HG02610 (cell line): ENCODE measurements at regions not wholly inside any gene's neighbourhood (a gene's known extent, or its start where the extent isn't known, plus 50 kb on each side); places are given as distances from the start of the nearest gene placed in this dataset.
"Not testable (repeated sequence)": the region's sequence is repeated elsewhere in the genome, so short reads cannot be mapped to it uniquely, and the experiment has no call there.

Experiments used
- ATAC-seq: cut with Tn5 transposase; IDR thresholded peaks from one replicate; pipeline ENCODE4 v1.9.1; 2021; ENCODE audit warnings: mild to moderate bottlenecking, moderate library complexity; ENCODE audit not compliant: unreplicated experiment

GRCh38 chr4:30538794-30539193 lies 181.4 kb upstream of the PCDH7 start:
- ATAC-seq: no peak

DNA sequence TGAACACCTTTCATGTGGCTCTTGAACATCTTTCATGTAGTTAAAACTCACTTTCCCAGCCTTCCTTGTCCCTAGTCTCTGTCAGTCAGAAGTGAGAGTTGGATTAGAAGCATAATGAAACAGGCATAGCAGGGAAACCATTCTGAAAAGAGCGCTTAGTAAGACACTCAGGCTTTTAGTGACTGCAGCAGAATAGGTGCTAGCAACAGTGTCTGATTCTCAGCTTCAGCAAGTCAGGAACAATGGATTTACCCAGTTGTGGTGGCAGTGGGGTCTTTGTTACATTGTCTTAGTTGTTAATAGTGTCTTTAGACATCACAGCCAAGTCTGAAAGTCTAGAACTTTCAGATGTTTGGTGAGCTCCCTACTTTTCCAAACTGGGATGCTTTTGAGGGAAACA lies 177.1 kb upstream of the PCDH7 start:
- ATAC-seq: no peak

- no peak for ATAC-seq
Observed at GRCh38 chr4:30553151-30553550, 167.0 kb upstream of the PCDH7 start.

DNA sequence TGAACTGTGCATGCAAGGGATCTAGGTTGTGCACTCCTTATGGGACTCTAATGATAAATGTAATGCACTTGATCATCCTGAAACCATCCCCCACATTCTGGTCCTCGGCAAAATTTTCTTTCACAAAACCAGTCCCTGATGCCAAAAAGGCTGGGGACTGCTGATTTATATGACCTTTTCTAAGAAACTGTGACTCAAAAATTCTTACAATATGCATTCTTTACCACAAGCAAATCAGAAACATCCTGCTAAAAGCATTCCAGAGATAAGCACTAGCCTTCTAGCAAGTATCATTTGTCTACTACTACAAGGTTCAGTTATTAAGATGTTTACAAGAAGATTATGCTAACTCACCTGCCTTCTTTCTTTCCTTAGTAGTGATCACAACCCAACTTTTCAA lies 166.5 kb upstream of the PCDH7 start:
- no peak for ATAC-seq

- ATAC-seq: no peak
Observed at GRCh38 chr4:30555775-30556174, 164.4 kb upstream of the PCDH7 start.

GRCh38 chr4:30559481-30559880 lies 160.7 kb upstream of the PCDH7 start:
- ATAC-seq: no peak

GRCh38 chr4:30586850-30587249 lies 133.3 kb upstream of the PCDH7 start:
- ATAC-seq: no peak

GRCh38 chr4:30589669-30590068 lies 130.5 kb upstream of the PCDH7 start:
- ATAC-seq: not testable (repeated sequence)

DNA sequence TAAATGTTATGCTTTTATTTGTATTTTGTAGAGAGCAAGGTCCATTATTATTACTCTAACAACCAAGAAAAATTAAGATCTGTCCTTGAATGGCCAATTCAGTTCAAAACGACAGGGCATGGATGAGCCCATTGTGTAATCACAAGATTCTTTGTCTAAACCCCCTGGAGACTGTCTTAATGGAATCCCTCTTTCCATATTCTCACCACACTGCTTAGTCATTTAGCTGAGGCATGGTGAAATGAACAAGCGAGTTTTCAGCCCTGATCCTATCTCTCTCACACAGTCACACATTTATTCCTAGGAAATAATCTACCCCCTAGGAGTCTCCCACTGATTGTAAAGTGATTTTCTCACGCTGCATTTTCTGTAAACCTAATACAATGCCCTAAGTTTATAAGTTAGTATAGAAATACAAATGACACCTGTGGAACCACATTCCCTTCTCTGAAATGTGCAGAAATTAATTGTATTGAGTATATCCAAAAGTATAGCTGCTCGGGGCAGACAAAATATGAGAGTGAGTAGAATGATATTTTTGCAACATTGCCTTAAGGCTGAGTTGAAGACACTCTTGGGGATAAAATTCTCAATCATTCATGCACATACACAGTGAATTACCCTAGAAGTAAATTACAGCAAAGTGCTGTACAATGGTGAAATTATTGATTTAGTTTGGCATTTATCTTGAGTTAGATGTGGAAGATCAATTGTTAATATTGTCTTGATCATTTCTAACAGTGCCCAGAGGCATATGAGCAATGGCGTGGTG lies 119.7 kb upstream of the PCDH7 start:
- ATAC-seq: no peak

DNA sequence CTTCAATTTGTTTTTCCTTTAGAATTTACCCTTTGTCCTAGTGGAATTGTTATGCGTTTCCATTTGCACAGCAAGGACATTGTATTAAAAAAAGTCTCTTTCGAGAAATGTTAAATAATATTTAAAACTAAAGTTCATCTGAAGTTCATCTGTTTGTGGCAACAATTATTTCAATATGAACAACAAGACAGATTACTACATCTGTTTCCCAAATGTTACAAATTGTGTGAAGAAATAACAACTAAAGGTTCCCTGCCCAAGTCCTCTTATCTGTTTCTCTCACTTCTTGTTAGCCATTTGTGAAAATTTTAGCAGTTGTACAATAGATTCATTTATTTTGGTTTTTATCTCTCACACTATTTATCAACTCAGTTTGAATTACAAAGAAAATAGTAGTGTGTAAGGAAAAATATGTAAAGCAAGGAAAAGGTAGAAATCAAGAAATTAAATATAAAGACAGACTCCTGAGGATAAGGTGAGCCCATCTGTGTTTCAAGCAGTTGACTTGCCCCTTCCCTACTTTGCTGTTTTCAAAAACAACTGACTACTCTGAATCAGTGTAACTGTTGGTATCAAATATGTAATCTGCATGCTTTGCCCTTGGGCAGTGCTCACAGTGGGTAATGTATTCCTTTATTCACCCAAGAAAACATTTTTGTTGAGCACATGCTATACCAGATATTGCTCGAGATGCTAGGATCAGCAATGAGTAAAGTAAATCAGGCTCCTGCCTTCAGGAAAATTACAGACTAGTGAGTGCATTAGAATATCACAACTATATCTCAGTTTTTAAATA lies 118.9 kb upstream of the PCDH7 start:
- ATAC-seq: no peak

GRCh38 chr4:30605616-30606190 lies 114.5 kb upstream of the PCDH7 start:
- no peak for ATAC-seq

DNA sequence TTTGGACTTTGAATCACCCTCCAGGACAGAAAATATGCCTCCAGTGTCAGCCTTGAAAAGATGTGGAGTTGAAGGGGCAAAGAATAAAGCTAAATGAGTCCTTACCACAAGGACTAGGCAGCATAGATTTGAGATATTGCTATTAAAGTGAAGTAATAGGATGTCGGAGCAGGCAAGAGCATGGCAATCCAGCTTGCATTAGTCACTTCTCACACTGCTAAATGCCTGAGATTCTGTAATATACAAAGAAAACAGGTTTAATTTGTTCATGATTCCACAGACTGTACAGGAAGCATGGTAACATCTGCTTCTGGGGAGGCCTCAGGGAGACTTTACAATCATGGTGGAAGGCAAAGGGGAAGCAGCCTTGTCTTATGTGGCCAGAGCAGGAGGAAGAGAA lies 109.8 kb upstream of the PCDH7 start:
- ATAC-seq: no peak

GRCh38 chr4:30614771-30615170 lies 105.4 kb upstream of the PCDH7 start:
- ATAC-seq: no peak

- no peak for ATAC-seq
Observed at GRCh38 chr4:30616942-30617646, 103.1 kb upstream of the PCDH7 start.

- ATAC-seq: no peak
Observed at GRCh38 chr4:30617836-30618235, 102.3 kb upstream of the PCDH7 start.

- peak; percentile 68 for ATAC-seq
Observed at GRCh38 chr4:30619679-30620078, 100.5 kb upstream of the PCDH7 start.

GRCh38 chr4:30620711-30621110 lies 99.5 kb upstream of the PCDH7 start:
- no peak for ATAC-seq

DNA sequence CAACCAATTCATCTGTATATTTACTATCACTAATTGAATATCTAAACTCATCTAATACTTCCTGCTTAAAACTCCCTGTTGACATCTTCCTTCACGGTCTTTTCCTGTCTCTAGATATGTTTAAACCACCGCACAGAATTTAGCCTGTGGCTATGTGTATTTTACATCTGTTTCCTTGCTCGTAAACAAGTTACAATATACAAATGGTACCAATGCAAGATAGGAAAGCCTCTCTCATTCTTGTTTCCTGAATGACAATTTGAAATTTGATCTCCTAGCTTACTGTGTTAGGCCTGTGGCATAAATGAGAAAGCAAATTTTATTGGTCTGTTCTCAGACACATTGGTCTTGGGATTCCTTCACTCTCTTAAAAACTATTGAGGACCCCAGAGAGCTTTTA lies 89.7 kb upstream of the PCDH7 start:
- ATAC-seq: no peak

GRCh38 chr4:30632751-30633150 lies 87.4 kb upstream of the PCDH7 start:
- no peak for ATAC-seq

DNA sequence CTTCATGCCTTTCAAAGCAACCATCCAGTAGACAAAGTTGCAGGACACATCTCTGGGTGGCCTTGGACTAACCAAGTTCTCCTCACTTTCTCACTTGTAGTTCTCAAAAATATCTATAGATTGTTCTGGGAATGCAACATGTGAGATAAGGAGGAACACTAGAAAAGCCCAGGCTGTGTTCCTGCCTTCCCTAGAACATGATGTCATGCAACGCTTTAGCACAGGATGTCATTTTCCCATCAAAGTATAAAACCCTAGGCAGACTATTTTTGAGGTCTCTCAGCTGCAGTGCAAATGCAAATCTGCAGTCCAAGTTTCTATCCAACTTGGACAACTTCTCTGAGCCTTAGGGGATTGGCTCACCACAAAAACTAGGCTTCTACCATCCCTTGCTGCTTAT lies 78.8 kb upstream of the PCDH7 start:
- ATAC-seq: no peak

DNA sequence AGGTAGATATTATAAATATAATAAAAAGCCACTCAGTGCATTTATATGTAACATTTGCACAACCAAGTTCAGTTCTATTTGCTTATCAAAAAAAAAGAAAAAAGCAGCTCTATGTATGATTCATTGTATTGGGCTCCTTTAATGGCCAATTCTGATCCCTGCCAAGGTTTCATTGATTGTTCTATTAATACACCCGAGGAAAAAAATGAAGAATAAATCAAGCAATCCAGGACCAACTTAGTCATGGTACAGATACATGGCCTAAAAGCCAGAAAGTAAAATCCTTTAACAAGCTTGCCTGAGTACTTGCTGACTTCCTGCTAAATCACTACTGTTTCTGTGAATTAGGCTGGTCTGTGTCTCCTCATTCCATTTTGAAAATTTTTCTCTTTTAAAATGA lies 77.6 kb upstream of the PCDH7 start:
- no peak for ATAC-seq
